CD4-positive, CD25-positive, alpha-beta regulatory T cell (primary cell): ENCODE measurements at regions not wholly inside any gene's neighbourhood (a gene's known extent, or its start where the extent isn't known, plus 50 kb on each side); places are given as distances from the start of the nearest gene placed in this dataset.

ENCODE experiments used
- ATAC-seq, 2 donors: fragments of 150-1000 bp; cut with Tn5 transposase; one replicate each; pipeline ENCODE4 v1.10.0; 2021; ENCODE audit warnings: low read depth in 2 of 2, moderate number of reproducible peaks in 2 of 2, moderate library complexity in 1 of 2
- DNase-seq, 3 donors: peaks; one replicate each; pipeline versions ENCODE4 v3.0.0 to v3.0.0-alpha.2; 2012 to 2022; ENCODE audit warnings: mixed read lengths in 1 of 3
- H3K27ac ChIP-seq: one replicate; pipeline ENCODE4 v1.7.0; 2013; ENCODE audit warnings: mild to moderate bottlenecking, low read length; ENCODE audit not compliant: insufficient read depth, poor library complexity, severe bottlenecking
- H3K27me3 ChIP-seq: one replicate; pipeline ENCODE4 v1.7.0; 2013; ENCODE audit warnings: low read length; ENCODE audit not compliant: control insufficient read depth, insufficient read depth
- H3K36me3 ChIP-seq: one replicate; pipeline ENCODE4 v1.7.0; 2013; ENCODE audit warnings: mild to moderate bottlenecking, low read length, moderate library complexity; ENCODE audit not compliant: control insufficient read depth, insufficient read depth
- H3K4me1 ChIP-seq: 2 replicates; pipeline ENCODE4 v1.7.0; 2013; ENCODE audit warnings: mild to moderate bottlenecking, low read length; ENCODE audit not compliant: insufficient read depth, control insufficient read depth, poor library complexity, severe bottlenecking
- H3K4me3 ChIP-seq: one replicate; pipeline ENCODE4 v1.7.0; 2013; ENCODE audit warnings: low read depth, mild to moderate bottlenecking, low read length, moderate library complexity
- H3K9me3 ChIP-seq, 2 experiments: 1 replicate in 1 of 2; 2 replicates in 1 of 2; pipeline ENCODE4 v1.7.0; 2013; ENCODE audit warnings: low read length in 2 of 2, mild to moderate bottlenecking in 1 of 2, moderate library complexity in 1 of 2; ENCODE audit not compliant: control insufficient read depth in 2 of 2
- H3K27ac Mint-ChIP-seq, 3 donors: one replicate each; pipeline ENCODE4 v1.8.0; 2020 to 2022; ENCODE audit warnings: mild to moderate bottlenecking in 3 of 3, mixed read lengths in 3 of 3, moderate library complexity in 2 of 3
- H3K27me3 Mint-ChIP-seq: one replicate; pipeline ENCODE4 v1.8.0; 2022; ENCODE audit warnings: mild to moderate bottlenecking, mixed read lengths
- H3K36me3 Mint-ChIP-seq: one replicate; pipeline ENCODE4 v1.8.0; 2020; ENCODE audit warnings: mixed read lengths
- H3K4me1 Mint-ChIP-seq, 4 donors: one replicate each; pipeline ENCODE4 v1.8.0; 2020 to 2022; ENCODE audit warnings: mixed read lengths in 4 of 4, mild to moderate bottlenecking in 1 of 4
- H3K4me3 Mint-ChIP-seq, 4 donors: one replicate each; pipeline ENCODE4 v1.8.0; 2020 to 2022; ENCODE audit warnings: mild to moderate bottlenecking in 4 of 4, mixed read lengths in 4 of 4, moderate library complexity in 3 of 4
- H3K9me3 Mint-ChIP-seq, 7 donors: one replicate each; pipeline ENCODE4 v1.8.0; 2020 to 2022; ENCODE audit warnings: mixed read lengths in 7 of 7, mild to moderate bottlenecking in 3 of 7, moderate library complexity in 2 of 7

DNA sequence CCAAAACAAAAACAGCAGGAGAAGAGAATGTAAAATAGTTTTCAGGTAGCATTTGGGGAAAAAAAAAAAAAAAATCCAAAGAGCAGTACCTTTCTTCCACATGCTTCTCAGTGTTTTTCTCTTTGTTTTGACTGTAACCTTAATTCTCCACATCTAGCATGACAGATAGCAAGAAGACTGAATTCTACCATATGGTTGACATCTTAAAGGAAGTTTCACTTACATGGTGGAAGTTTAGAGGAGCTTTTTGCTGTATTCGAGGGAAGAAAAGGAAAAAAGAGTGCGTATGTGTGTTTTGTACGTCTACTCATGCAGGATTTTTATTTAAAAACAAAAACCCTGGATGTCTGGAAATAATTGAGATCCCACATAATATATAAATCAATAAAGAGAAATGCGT lies 604.8 kb downstream of the CCDC171 start:
- no peak overlapping the region for H3K4me3 Mint-ChIP-seq
- H3K27ac Mint-ChIP-seq = no peak overlapping the region
- no peak for DNase-seq
- H3K9me3 ChIP-seq = no peaks in the 10 kb centered on the region
- no peaks in the 10 kb centered on the region for H3K36me3 Mint-ChIP-seq
- H3K4me3 ChIP-seq = no peak overlapping the region
- H3K4me1 ChIP-seq = no peaks in the 10 kb centered on the region
- peaks cover 0 to 8% (median under 1%) of the 10 kb centered on the region in 7 donors for H3K9me3 Mint-ChIP-seq
- H3K36me3 ChIP-seq = no peaks in the 10 kb centered on the region
- ATAC-seq = no peak
- H3K27ac ChIP-seq = no peak overlapping the region
- H3K27me3 ChIP-seq = no peaks in the 10 kb centered on the region
- H3K4me1 Mint-ChIP-seq = peaks cover 0 to 10% (median 7%) of the 10 kb centered on the region in 4 donors
- no peaks in the 10 kb centered on the region for H3K27me3 Mint-ChIP-seq

DNA sequence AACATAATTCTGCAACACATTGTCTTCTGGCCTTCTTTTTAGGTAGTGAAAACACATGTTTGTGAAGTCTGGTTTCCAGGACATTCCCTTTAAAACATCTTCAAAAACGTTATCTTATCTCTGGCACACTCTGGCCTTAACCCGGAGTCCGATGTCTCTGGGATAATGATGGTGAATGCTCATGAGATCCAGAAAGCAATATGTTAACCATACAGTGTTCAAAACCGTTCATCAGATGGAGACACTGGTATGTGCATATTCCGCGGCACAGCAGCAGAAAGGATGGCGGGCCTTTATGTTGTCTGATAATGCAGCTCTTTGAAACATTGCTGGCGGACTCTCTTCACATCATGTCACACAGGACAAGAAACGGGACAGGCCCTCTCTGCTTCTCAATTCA lies 605.2 kb downstream of the CCDC171 start:
- Mint-ChIP-seq H3K9me3 (peaks cover 0 to 8% (median 1%) of the 10 kb centered on the region in 7 donors), H3K27me3 (no peaks in the 10 kb centered on the region), H3K36me3 (no peaks in the 10 kb centered on the region), H3K27ac (no peak overlapping the region), H3K4me3 (no peak overlapping the region), H3K4me1 (peaks cover 0 to 10% (median 7%) of the 10 kb centered on the region in 4 donors)
- Histone ChIP-seq H3K4me1 (no peaks in the 10 kb centered on the region), H3K27ac (no peak overlapping the region), H3K9me3 (no peaks in the 10 kb centered on the region), H3K4me3 (no peak overlapping the region), H3K27me3 (no peaks in the 10 kb centered on the region), H3K36me3 (no peaks in the 10 kb centered on the region)
- DNase-seq (no peak), ATAC-seq (no peak)

- Mint-ChIP-seq H3K36me3 (no peaks in the 10 kb centered on the region), H3K4me3 (no peak overlapping the region), H3K27me3 (no peaks in the 10 kb centered on the region), H3K9me3 (peaks cover 0 to 8% (median 3%) of the 10 kb centered on the region in 7 donors), H3K27ac (no peak overlapping the region), H3K4me1 (no peaks in the 10 kb centered on the region)
- no peaks in the 10 kb centered on the region for H3K27me3 ChIP-seq
- H3K4me3 ChIP-seq = no peak overlapping the region
- H3K36me3 ChIP-seq = no peaks in the 10 kb centered on the region
- DNase-seq = no peak
- no peak overlapping the region for H3K27ac ChIP-seq
- no peaks in the 10 kb centered on the region for H3K9me3 ChIP-seq
- ATAC-seq = no peak
- no peaks in the 10 kb centered on the region for H3K4me1 ChIP-seq
Observed at GRCh38 chr9:16161483-16161882, 608.6 kb downstream of the CCDC171 start.

DNA sequence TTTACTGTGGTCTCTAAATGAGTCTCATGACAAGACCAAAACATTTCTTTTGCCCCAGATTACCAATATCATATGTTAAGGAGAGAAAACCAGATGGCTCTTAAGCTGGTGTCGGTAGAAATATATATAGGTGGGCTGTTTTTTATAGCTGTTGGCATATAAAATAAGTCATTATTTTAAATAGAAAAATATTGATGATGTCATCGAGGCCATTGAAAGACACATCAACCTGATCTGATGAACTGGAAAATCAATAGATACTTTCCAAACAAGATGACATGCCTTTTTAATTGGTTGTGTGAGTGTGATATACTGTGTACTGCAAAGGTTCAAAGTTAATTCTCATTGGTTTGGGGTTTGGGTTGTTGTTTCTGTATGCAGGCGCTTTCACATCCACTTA lies 617.3 kb downstream of the CCDC171 start:
- no peak overlapping the region for H3K4me3 ChIP-seq
- no peaks in the 10 kb centered on the region for H3K9me3 ChIP-seq
- no peak overlapping the region for H3K27ac ChIP-seq
- H3K4me1 Mint-ChIP-seq = no peaks in the 10 kb centered on the region
- no peaks in the 10 kb centered on the region for H3K27me3 ChIP-seq
- no peaks in the 10 kb centered on the region for H3K4me1 ChIP-seq
- H3K4me3 Mint-ChIP-seq = no peak overlapping the region
- peaks cover 0 to 3% (median 0%) of the 10 kb centered on the region in 7 donors for H3K9me3 Mint-ChIP-seq
- H3K27ac Mint-ChIP-seq = no peak overlapping the region
- H3K36me3 Mint-ChIP-seq = no peaks in the 10 kb centered on the region
- H3K36me3 ChIP-seq = no peaks in the 10 kb centered on the region
- ATAC-seq (no peak), DNase-seq (no peak)
- H3K27me3 Mint-ChIP-seq = no peaks in the 10 kb centered on the region

DNA sequence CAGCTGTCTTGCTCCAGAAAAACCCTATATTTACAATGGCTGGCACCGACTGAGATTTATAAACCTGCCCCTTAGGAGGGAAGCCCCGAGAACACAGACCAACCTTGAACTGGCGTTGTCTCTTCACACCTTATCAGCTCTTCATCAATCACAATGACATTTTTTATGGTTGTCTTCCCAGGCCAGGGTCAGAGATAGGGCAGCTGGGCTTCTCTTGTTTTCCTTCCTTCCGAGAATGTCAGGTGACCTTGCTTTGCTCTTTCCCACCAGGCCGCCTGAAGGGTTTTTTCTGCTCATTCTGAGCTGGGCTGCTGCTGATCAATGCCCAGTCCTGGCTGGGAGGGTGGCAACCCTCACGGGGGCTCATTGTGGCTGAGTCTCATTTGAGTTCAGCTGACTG lies 619.1 kb downstream of the CCDC171 start:
- Histone ChIP-seq H3K36me3 (no peaks in the 10 kb centered on the region), H3K27ac (no peak overlapping the region), H3K4me1 (no peaks in the 10 kb centered on the region), H3K9me3 (no peaks in the 10 kb centered on the region), H3K4me3 (no peak overlapping the region), H3K27me3 (no peaks in the 10 kb centered on the region)
- no peak overlapping the region for H3K4me3 Mint-ChIP-seq
- H3K27ac Mint-ChIP-seq = no peak overlapping the region
- no peaks in the 10 kb centered on the region for H3K27me3 Mint-ChIP-seq
- DNase-seq (no peak), ATAC-seq (no peak)
- H3K36me3 Mint-ChIP-seq = no peaks in the 10 kb centered on the region
- H3K9me3 Mint-ChIP-seq = peaks cover 0 to 1% (median 0%) of the 10 kb centered on the region in 7 donors
- no peaks in the 10 kb centered on the region for H3K4me1 Mint-ChIP-seq

- no peaks in the 10 kb centered on the region for H3K4me1 ChIP-seq
- H3K36me3 Mint-ChIP-seq = no peaks in the 10 kb centered on the region
- H3K9me3 Mint-ChIP-seq = peaks cover 0 to 1% (median 0%) of the 10 kb centered on the region in 7 donors
- H3K27ac ChIP-seq = no peak overlapping the region
- H3K27me3 ChIP-seq = no peaks in the 10 kb centered on the region
- H3K4me1 Mint-ChIP-seq = no peaks in the 10 kb centered on the region
- DNase-seq (no peak), ATAC-seq (no peak)
- no peak overlapping the region for H3K27ac Mint-ChIP-seq
- no peaks in the 10 kb centered on the region for H3K9me3 ChIP-seq
- H3K27me3 Mint-ChIP-seq = no peaks in the 10 kb centered on the region
- H3K4me3 ChIP-seq = no peak overlapping the region
- H3K36me3 ChIP-seq = no peaks in the 10 kb centered on the region
- peak overlapping the region in 1 of 4 donors; percentile 83 for H3K4me3 Mint-ChIP-seq
Observed at GRCh38 chr9:16172796-16173195, 620.0 kb downstream of the CCDC171 start.

- ATAC-seq (no peak), DNase-seq (no peak)
- Histone ChIP-seq H3K27ac (no peak overlapping the region), H3K4me3 (no peak overlapping the region), H3K36me3 (no peaks in the 10 kb centered on the region), H3K27me3 (no peaks in the 10 kb centered on the region), H3K9me3 (no peaks in the 10 kb centered on the region), H3K4me1 (no peaks in the 10 kb centered on the region)
- peaks cover 0 to 2% (median 0%) of the 10 kb centered on the region in 7 donors for H3K9me3 Mint-ChIP-seq
- peaks cover 0 to 6% (median 2%) of the 10 kb centered on the region in 4 donors for H3K4me1 Mint-ChIP-seq
- no peak overlapping the region for H3K4me3 Mint-ChIP-seq
- H3K27me3 Mint-ChIP-seq = no peaks in the 10 kb centered on the region
- no peak overlapping the region for H3K27ac Mint-ChIP-seq
- H3K36me3 Mint-ChIP-seq = no peaks in the 10 kb centered on the region
Observed at GRCh38 chr9:16174915-16175314, 622.1 kb downstream of the CCDC171 start.

GRCh38 chr9:16175461-16175860 lies 622.6 kb downstream of the CCDC171 start:
- Mint-ChIP-seq H3K4me1 (peaks cover 0 to 9% (median 2%) of the 10 kb centered on the region in 4 donors), H3K4me3 (no peak overlapping the region), H3K27me3 (no peaks in the 10 kb centered on the region), H3K9me3 (peaks cover 0 to 2% (median 0%) of the 10 kb centered on the region in 7 donors), H3K36me3 (no peaks in the 10 kb centered on the region), H3K27ac (no peak overlapping the region)
- no peak overlapping the region for H3K4me3 ChIP-seq
- H3K27ac ChIP-seq = no peak overlapping the region
- H3K9me3 ChIP-seq = no peaks in the 10 kb centered on the region
- no peaks in the 10 kb centered on the region for H3K27me3 ChIP-seq
- no peak for ATAC-seq
- no peak for DNase-seq
- H3K36me3 ChIP-seq = no peaks in the 10 kb centered on the region
- H3K4me1 ChIP-seq = no peaks in the 10 kb centered on the region
